ENCODE measurements at regions not wholly inside any gene's neighbourhood (a gene's known extent, or its start where the extent isn't known, plus 50 kb on each side); places are given as distances from the start of the nearest gene placed in this dataset.

- no peak for TF ChIP-seq CEBPB (IDR thresholded peaks at IDR 0.05; ENCODE audit: low read depth, low read length)
- no peak for TF ChIP-seq RAD21 (IDR thresholded peaks at IDR 0.05 in 1 of 2, conservative IDR thresholded peaks at IDR 0.05 in 1 of 2; ENCODE audit: low read depth in 2 of 2, low read length in 2 of 2)
- TF ChIP-seq GTF2F1 (IDR thresholded peaks at IDR 0.05; ENCODE audit: borderline replicate concordance, low read depth, low read length): no peak
- TF ChIP-seq SAP30 (IDR thresholded peaks at IDR 0.05; ENCODE audit: insufficient read depth, insufficient replicate concordance, low read length): no peak
- TF ChIP-seq POLR2AphosphoS5 (IDR thresholded peaks at IDR 0.05; ENCODE audit: low read depth, low read length): no peak
- no peak for TF ChIP-seq SUZ12 (IDR thresholded peaks at IDR 0.05; ENCODE audit: low read length)
These were observed 160.6 kb downstream of the IBTK start (continued) for GRCh38 chr6:82086944-82087343.

Data from H1 (cell line).